K562 (cell line): ENCODE measurements at regions not wholly inside any gene's neighbourhood (a gene's known extent, or its start where the extent isn't known, plus 50 kb on each side); places are given as distances from the start of the nearest gene placed in this dataset.

Experiments
- ATF4 ChIP-seq: fragments of 450-650 bp; formaldehyde crosslinking; IDR thresholded peaks from 2 replicates; pipeline ENCODE4 v1.4.0; 2022; ENCODE audit warnings: mild to moderate bottlenecking, moderate library complexity
- BMI1 ChIP-seq: fragments of 150-350 bp; IDR thresholded peaks from 2 replicates; pipeline ENCODE4 v1.6.1; 2014; ENCODE audit warnings: low read length
- DPF2 ChIP-seq: fragments of 450-650 bp; IDR thresholded peaks from 2 replicates; pipeline ENCODE4 v1.6.1; 2016
- E2F1 ChIP-seq: sonication (generic); formaldehyde crosslinking; IDR thresholded peaks from 2 replicates; pipeline ENCODE4 v1.8.1; 2023; ENCODE audit warnings: mild to moderate bottlenecking, missing genetic modification reagents, moderate library complexity
- EHMT2 ChIP-seq: fragments of 450-650 bp; IDR thresholded peaks from 2 replicates; pipeline ENCODE4 v1.6.1; 2018; ENCODE audit warnings: antibody characterized with exemption
- EP300 ChIP-seq: IDR thresholded peaks from 2 replicates; pipeline ENCODE4 v1.6.1; 2012; ENCODE audit warnings: low read length, improper control_type of control experiment
- GTF2B ChIP-seq: IDR thresholded peaks from 2 replicates; pipeline ENCODE4 v1.6.1; 2011; ENCODE audit not compliant: insufficient read length; ENCODE audit errors: extremely low read depth
- HDAC2 ChIP-seq: fragments of 450-650 bp; IDR thresholded peaks from 2 replicates; pipeline ENCODE4 v1.6.1; 2016; ENCODE audit warnings: mild to moderate bottlenecking
- KDM1A ChIP-seq, 2 experiments: fragments of 450-650 bp; IDR thresholded peaks; 2 replicates each; pipeline ENCODE4 v1.6.1; 2016; ENCODE audit warnings: mild to moderate bottlenecking in 2 of 2
- KLF13 ChIP-seq: fragments of 450-650 bp; IDR thresholded peaks from 2 replicates; pipeline ENCODE4 v1.6.1; 2016; ENCODE audit warnings: missing genetic modification characterization, low read depth, mild to moderate bottlenecking, missing compliant biosample characterization, moderate library complexity, borderline replicate concordance
- MYNN ChIP-seq, 2 experiments: sonication (generic); formaldehyde crosslinking in 1 of 2; IDR thresholded peaks; 2 replicates each; pipeline versions ENCODE4 v1.5.0 to v1.6.1; 2016 to 2020; ENCODE audit warnings: antibody characterized with exemption in 1 of 2, missing genetic modification reagents in 1 of 2
- NCOA1 ChIP-seq: fragments of 450-650 bp; IDR thresholded peaks from 2 replicates; pipeline ENCODE4 v1.6.1; 2016; ENCODE audit warnings: low read depth
- RBM39 ChIP-seq: fragments of 200-400 bp; formaldehyde crosslinking; optimal IDR thresholded peaks from 2 replicates; pipeline ENCODE3; 2018; ENCODE audit warnings: low read depth, low read length
- RFX1 ChIP-seq: fragments of 450-650 bp; IDR thresholded peaks from 2 replicates; pipeline ENCODE4 v1.6.1; 2016; ENCODE audit warnings: mild to moderate bottlenecking, moderate library complexity
- TARDBP ChIP-seq: fragments of 450-650 bp; IDR thresholded peaks from 2 replicates; pipeline ENCODE4 v1.6.1; 2016
- TSHZ1 ChIP-seq: fragments of 250-450 bp; sonication (Bioruptor Pico); IDR thresholded peaks from 2 replicates; pipeline ENCODE4 v1.4.0; 2020; ENCODE audit warnings: mild to moderate bottlenecking, moderate library complexity
- ZBTB26 ChIP-seq: fragments of 450-650 bp; formaldehyde crosslinking; IDR thresholded peaks from 2 replicates; pipeline ENCODE4 v1.4.0; 2022; ENCODE audit warnings: missing genetic modification characterization
- ZNF121 ChIP-seq: sonication (generic); formaldehyde crosslinking; conservative IDR thresholded peaks from 2 replicates; pipeline ENCODE4 v1.8.0; 2022; ENCODE audit warnings: missing genetic modification reagents
- ZNF311 ChIP-seq: fragments of 250-450 bp; sonication (Bioruptor Pico); IDR thresholded peaks from 2 replicates; pipeline ENCODE4 v1.4.0; 2020; ENCODE audit warnings: mild to moderate bottlenecking, moderate library complexity
- ZNF316 ChIP-seq: fragments of 450-650 bp; IDR thresholded peaks from 2 replicates; pipeline ENCODE4 v1.6.1; 2016
- ZNF449 ChIP-seq: fragments of 250-450 bp; sonication (Bioruptor Pico); IDR thresholded peaks from 2 replicates; pipeline ENCODE4 v1.8.0; 2022; ENCODE audit warnings: moderate library complexity, mild to moderate bottlenecking, inconsistent platforms
- ZNF79 ChIP-seq: fragments of 250-450 bp; sonication (Bioruptor Pico); IDR thresholded peaks from 2 replicates; pipeline ENCODE4 v1.4.0; 2020; ENCODE audit warnings: low read depth, mild to moderate bottlenecking, moderate library complexity

GRCh38 chr21:35100349-35100811 lies 51.3 kb upstream of the RUNX1 start (continued):
- no peak for TF ChIP-seq ZNF79 (CRISPR knock-in tag)
- no peak for TF ChIP-seq ZNF121
- TF ChIP-seq RFX1 = no peak
- no peak for TF ChIP-seq ZNF449 (CRISPR knock-in tag)
- no peak for TF ChIP-seq TARDBP
- TF ChIP-seq MYNN (IDR thresholded peaks at IDR 0.05) = no peak
- no peak for TF ChIP-seq MYNN (CRISPR knock-in tag; IDR thresholded peaks at IDR 0.05)
- TF ChIP-seq BMI1 = no peak
- no peak for TF ChIP-seq NCOA1
- no peak for TF ChIP-seq KLF13 (tag)
- TF ChIP-seq EHMT2 = 0 out of 2 replicates have a peak, but pooled peaks have one; percentile 23
- TF ChIP-seq RBM39 = no peak
- no peak for TF ChIP-seq TSHZ1
- TF ChIP-seq ZBTB26 (CRISPR knock-in tag) = 0 out of 2 replicates have a peak, but pooled peaks have one; percentile 27
- no peak for TF ChIP-seq ZNF316
- 0 out of 2 replicates have a peak, but pooled peaks have one; percentile 22 for TF ChIP-seq HDAC2
- no peak for TF ChIP-seq EP300
- TF ChIP-seq DPF2 = no peak; the same call in 1 of the 2 replicates
- TF ChIP-seq ATF4 (CRISPR knock-in tag) = peak; percentile 20; the same call in 1 of the 2 replicates
- TF ChIP-seq GTF2B = no peak
- no peak for TF ChIP-seq E2F1
- peak; percentile 73; the same call in 1 of the 2 replicates for TF ChIP-seq ZNF311 (CRISPR knock-in tag)
- TF ChIP-seq KDM1A (IDR thresholded peaks at IDR 0.05) = 0 out of 4 replicates have a peak, but pooled peaks of 1 of the 2 experiments have one; percentile 4
